Upper lobe of left lung (tissue), 4 donors: ENCODE measurements at regions not wholly inside any gene's neighbourhood (a gene's known extent, or its start where the extent isn't known, plus 50 kb on each side); places are given as distances from the start of the nearest gene placed in this dataset.

Source experiments
- CTCF ChIP-seq, 6 experiments: fragments of 450-650 bp in 4 of 6; fragments of 200-600 bp in 2 of 6; sonication (generic) in 2 of 6; IDR thresholded peaks; one replicate each; pipeline ENCODE4 v1.5.1; 2016 to 2019; ENCODE audit warnings: antibody characterized with exemption in 6 of 6
- POLR2A ChIP-seq, 4 donors: fragments of 450-650 bp; IDR thresholded peaks; one replicate each; pipeline ENCODE4 v1.5.1; 2016 to 2017; ENCODE audit warnings: antibody characterized with exemption in 4 of 4, mild to moderate bottlenecking in 2 of 4
- POLR2AphosphoS5 ChIP-seq, 2 donors: sonication (generic); formaldehyde crosslinking; IDR thresholded peaks; one replicate each; pipeline ENCODE4 v1.5.1; 2017; ENCODE audit warnings: antibody characterized with exemption in 2 of 2

- TF ChIP-seq CTCF (IDR thresholded peaks at IDR 0.05): no peak
- no peak for TF ChIP-seq POLR2A (IDR thresholded peaks at IDR 0.05)
- TF ChIP-seq POLR2AphosphoS5 (IDR thresholded peaks at IDR 0.05): no peak
Observed at GRCh38 chr5:117829646-117830045, 1158.7 kb downstream of the DTWD2 start.
